Stomach (tissue), 4 donors: ENCODE measurements at regions not wholly inside any gene's neighbourhood (a gene's known extent, or its start where the extent isn't known, plus 50 kb on each side); places are given as distances from the start of the nearest gene placed in this dataset.

Experiments
- EP300 ChIP-seq: sonication (generic); formaldehyde crosslinking; IDR thresholded peaks from one replicate; pipeline ENCODE4 v1.6.1; 2017; ENCODE audit warnings: antibody characterized with exemption
- POLR2A ChIP-seq, 4 donors: fragments of 450-650 bp; IDR thresholded peaks; one replicate each; pipeline ENCODE4 v1.6.1; 2016; ENCODE audit warnings: antibody characterized with exemption in 4 of 4, control low read depth in 2 of 4, mild to moderate bottlenecking in 1 of 4, moderate library complexity in 1 of 4

DNA sequence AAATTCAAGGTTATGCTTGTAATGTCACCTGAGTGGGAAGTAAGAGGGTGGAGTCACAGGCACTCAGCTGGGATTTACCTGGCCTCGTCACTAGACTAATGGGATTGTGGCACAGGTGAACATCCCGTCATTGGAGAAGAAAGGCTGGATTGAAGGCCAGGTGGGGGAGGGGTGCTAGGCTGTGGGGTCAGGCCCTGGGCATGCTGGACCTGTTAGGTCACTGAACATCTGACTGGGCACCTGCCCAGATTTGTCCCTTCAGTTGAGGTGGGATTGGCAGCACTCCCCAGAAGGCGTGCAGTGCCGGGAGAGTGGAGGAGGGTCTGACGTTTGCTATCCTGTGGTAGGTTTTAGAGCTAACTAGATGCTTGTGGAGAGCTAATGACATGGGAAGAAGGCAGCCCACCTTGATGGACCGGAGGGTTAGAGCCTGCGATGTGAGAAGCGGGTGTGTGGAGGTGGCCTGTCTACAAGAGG is 161.5 kb upstream of the ZNF267 start:
- no peak for TF ChIP-seq POLR2A (IDR thresholded peaks at IDR 0.05)
- no peak for TF ChIP-seq EP300
